Epidermal melanocyte (primary cell): ENCODE measurements at regions not wholly inside any gene's neighbourhood (a gene's known extent, or its start where the extent isn't known, plus 50 kb on each side); places are given as distances from the start of the nearest gene placed in this dataset.
A peak's percentile ranks its signal among the peaks of the same experiment; 100 is the strongest.

ENCODE experiments used
- DNase-seq: peaks from one replicate; pipeline ENCODE4 v3.0.0; 2011; ENCODE audit warnings: low spot score; ENCODE audit not compliant: insufficient read length

GRCh38 chr5:88488130-88488529 is 219.5 kb upstream of the TMEM161B start:
- no peak for DNase-seq

- no peak for DNase-seq
Measured at GRCh38 chr5:88487066-88487465, 218.4 kb upstream of the TMEM161B start.

DNA sequence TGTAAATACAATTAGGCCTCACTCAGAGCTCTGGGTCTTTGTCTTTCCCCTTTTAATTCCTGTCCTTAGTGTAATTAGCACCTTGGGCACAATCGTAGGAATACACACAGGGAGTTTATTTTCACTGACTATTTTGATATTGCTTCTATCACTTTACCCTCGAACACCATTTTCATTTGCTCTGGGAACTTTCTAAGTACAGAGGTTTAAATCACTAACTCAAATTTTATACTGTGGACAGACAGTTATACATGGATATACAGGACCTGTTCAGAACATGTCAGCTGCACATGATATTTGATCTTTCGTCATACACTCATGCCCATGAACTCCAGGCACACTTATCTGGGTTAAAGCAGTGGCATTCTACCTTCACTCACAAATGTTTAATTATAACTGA is 217.8 kb upstream of the TMEM161B start:
- DNase-seq = no peak

- no peak for DNase-seq
Measured at GRCh38 chr5:88485531-88485930, 216.9 kb upstream of the TMEM161B start.

- no peak for DNase-seq
Measured at GRCh38 chr5:88483964-88484672, 215.5 kb upstream of the TMEM161B start.

- DNase-seq = no peak
Measured at GRCh38 chr5:88480801-88481499, 212.3 kb upstream of the TMEM161B start.

DNA sequence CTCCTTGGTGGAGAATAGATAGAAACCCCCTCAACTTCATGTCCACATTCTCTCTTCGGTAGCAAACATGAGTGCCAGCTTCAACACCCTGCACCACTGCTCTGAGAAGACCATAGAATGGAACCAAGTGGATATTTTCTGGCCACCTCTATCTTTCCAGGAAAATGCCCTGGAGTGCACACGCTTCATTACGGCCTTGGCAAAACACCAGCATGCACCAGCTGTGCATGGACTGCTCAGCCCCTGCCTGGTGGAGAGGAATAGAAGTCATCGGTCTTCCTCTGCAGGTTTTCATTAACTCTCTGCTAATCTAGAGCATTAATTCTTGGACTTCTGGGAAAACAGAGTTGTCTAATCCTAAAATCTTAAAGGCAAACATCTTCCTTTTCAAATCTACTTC is 211.6 kb upstream of the TMEM161B start:
- no peak for DNase-seq

DNA sequence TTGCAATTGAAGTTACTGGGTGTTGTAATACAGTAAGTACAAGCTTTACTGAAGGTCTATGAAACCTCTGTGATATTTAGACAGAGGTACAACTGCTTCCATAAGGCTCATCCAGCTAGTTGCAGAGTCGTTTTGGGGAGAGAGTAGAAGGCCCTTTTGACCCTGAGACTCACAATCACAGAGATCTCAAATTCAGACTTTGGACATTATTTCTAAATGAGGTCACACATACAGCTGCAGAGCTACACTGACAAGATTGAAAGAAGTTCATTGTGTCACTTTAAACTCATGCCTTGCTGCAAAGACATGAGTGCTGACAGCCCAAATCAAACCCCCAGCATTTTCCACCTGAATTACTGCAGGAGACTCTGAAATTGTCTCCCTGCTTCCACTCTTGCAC is 205.9 kb upstream of the TMEM161B start:
- no peak for DNase-seq

GRCh38 chr5:88470745-88471144 is 202.1 kb upstream of the TMEM161B start:
- DNase-seq = no peak

- no peak for DNase-seq
Measured at GRCh38 chr5:88459971-88460370, 191.3 kb upstream of the TMEM161B start.

DNA sequence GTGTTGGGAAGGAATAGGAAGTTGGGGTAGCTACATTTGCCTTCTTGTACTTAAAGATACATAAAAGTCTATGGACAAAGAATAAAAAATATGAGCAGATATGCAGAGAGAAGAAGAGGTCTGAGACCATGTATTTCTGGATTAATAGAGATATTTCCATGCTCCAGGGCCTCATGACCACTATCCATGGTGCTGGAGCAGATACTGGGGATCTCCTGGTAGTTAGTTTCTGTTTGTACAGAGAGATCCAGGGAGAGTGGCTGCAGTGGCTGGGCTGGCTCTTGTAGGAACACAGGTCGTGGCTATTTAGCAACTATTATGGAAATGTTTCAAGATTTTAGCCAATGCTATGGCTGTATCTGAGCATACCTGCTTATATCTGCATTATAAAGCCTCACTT is 184.2 kb upstream of the TMEM161B start:
- DNase-seq = no peak

- DNase-seq = no peak
Measured at GRCh38 chr5:88450239-88450638, 181.6 kb upstream of the TMEM161B start.

GRCh38 chr5:88438006-88438405 is 169.4 kb upstream of the TMEM161B start:
- DNase-seq = peak; percentile 18

DNA sequence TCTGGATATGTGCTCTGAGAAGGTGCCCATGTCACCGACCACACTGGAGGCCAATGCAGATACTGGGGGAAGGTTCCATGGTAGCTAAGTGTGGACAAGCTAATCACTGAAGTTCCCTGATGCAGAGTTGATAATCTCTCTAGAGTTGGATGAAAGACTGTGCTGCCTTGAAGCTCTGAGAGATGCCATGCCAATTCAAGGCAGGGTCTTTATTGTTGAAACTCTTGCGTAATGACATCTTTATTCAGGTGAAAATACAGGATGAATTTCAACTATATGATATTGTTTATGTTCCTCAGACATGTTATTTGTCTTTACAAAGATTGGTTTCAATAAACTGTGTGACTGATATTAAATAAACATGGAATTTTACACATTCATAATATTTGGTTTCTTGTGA is 167.6 kb upstream of the TMEM161B start:
- DNase-seq = no peak

DNA sequence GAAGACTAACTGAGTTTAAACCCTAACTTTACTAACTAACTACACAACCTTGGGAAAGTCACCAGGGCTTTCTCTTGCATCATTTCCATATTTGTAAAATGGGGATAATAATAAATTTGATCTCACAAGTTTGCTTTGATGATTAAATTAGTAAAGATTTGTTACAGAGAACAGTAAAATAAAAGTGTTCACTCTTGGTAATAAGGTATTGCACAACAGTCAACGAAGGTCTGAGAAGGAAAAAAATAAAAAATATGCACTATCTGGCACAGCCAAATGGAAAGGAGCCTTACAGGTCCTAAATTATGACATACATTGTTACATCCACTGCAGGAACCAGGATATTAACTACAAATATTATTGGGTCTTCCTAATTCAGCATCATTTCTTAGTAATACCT is 160.0 kb upstream of the TMEM161B start:
- DNase-seq = no peak

- DNase-seq = no peak
Measured at GRCh38 chr5:88426441-88426840, 157.8 kb upstream of the TMEM161B start.

DNA sequence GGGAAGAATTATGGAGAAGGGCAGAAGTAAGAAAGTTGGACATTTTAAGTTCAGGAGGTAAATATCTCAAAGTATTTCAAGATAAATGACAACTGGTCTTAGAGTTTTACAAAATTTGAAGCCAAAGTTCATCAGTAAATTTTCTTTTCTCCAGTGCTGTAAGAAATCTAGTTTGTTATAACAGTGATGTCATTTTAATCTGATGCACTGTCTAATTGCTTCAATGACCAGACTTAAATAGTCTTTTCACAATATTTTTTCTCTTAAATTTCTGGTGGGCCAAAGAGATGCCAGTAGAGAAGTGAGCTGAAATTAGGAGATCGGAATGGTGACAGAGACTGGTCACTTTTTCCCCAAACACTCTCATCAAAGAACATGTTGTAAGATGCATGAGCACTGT is 156.5 kb upstream of the TMEM161B start:
- no peak for DNase-seq

DNA sequence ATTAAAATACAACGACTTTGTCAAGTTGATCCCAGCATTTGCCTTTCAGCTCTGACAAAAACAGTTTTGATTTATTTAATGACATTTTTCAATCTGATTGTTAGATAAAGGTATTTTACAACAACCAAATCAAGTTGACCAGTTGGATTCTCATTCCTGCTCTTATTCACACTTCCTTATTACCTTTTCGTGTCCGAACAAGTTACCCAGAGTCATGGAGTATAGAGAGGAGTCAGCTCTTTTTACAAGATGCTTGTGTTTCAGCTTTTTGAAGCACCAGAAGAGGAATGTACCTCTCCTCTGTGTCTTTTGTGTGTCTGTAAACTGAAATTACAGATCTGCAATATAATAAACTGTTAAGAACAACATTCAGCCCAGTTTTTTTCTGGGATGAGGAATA is 151.3 kb upstream of the TMEM161B start:
- no peak for DNase-seq

- no peak for DNase-seq
Measured at GRCh38 chr5:88407341-88407740, 138.7 kb upstream of the TMEM161B start.

DNA sequence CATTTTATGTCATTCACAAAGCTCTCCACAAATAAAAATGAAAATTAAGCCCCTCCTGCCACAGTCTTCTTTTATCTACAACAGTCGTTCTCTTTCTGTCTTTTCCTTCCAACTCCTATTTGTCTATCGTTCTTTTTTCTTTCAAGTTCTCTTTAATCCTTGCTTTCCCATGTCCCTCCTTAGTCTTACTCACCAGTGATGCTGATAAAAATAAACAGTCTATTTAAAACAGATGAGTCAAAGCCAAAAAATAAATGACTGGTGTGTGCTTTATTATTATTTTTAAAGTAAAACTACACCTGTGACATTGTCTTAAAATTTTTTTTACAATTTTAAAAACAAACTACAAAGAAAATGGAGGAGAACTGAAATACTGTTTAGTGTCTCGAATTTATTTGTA is 137.1 kb upstream of the TMEM161B start:
- DNase-seq = no peak

DNA sequence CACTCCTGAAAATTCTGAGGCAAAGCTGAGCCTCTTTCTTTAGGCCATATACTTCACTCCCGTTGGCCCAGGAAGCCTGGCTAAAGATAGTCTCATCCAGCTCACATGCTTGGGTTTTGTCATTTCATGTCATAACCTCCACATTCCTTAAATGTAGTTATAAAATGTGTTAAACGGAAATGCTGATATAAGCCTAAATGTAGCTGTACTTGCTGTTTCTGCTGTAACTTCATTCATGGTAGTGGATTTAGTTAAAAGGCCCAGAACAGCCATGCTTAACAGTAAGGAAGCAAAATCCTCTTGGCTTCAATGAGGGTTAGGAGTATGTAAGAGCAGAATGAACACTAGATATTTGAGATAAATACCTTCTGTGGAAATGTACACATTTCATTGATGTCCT is 135.8 kb upstream of the TMEM161B start:
- DNase-seq = no peak

DNA sequence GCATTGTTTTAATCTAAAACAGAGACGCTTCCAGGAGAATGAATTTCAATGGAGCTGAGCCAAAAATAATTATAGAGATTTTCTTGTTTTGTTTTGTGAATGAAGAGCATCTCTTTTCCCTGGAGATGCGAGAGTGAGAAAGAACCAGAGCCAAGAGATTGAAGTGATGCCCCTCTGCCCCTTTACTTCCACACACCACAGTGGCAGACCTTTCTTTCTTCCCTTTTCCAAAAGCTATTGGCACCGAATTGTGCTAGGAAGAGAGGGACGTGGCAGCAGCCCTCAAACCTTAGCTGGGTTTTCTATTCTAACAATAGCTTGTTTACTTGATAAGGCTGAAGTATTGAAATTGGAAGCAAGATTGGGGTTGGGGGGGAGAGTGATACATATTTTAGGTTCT is 133.0 kb upstream of the TMEM161B start:
- DNase-seq = no peak

DNA sequence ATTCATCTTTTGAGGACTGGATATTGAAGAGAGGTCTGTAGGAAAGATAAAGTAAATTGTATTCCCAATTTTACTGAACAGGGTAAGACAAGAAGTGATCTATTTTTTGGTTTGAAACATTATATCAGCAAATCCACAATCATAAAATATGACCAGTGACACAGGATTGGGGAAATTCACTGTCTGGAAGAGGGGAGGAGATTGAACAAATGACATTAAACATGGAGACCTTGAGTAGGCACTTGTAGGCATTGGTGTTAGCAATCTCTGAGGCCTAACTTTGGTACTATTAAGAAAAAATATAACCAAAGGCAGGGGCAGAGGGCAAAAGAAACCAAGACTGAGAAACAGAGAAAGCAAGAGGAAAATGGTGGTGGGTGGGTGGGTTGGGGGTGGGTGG is 132.6 kb upstream of the TMEM161B start:
- no peak for DNase-seq
